ENCODE measurements at regions not wholly inside any gene's neighbourhood (a gene's known extent, or its start where the extent isn't known, plus 50 kb on each side); places are given as distances from the start of the nearest gene placed in this dataset.
"Not testable (repeated sequence)": the region's sequence is repeated elsewhere in the genome, so short reads cannot be mapped to it uniquely, and the experiment has no call there.

DNA sequence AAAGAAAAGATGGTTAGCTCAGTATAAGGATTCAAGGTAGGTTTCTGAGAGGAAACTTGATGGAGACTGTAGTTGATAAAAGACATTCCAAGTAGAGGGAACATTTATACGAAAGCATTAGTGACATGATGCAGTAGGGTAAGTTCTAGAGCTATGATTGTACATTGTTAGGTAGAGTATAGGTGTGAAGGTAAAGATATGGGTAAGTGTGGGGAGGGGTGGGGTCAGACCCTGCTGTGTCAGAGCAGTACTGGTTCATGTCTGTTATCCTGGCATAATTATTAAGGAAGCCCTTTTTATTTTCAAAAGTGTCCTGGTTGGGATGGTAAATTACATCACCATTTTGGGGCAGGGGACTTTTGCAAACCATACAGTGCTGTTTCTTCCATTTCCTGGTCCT lies 635.8 kb downstream of the COL12A1 start:
- TF ChIP-seq, protein P1, sequence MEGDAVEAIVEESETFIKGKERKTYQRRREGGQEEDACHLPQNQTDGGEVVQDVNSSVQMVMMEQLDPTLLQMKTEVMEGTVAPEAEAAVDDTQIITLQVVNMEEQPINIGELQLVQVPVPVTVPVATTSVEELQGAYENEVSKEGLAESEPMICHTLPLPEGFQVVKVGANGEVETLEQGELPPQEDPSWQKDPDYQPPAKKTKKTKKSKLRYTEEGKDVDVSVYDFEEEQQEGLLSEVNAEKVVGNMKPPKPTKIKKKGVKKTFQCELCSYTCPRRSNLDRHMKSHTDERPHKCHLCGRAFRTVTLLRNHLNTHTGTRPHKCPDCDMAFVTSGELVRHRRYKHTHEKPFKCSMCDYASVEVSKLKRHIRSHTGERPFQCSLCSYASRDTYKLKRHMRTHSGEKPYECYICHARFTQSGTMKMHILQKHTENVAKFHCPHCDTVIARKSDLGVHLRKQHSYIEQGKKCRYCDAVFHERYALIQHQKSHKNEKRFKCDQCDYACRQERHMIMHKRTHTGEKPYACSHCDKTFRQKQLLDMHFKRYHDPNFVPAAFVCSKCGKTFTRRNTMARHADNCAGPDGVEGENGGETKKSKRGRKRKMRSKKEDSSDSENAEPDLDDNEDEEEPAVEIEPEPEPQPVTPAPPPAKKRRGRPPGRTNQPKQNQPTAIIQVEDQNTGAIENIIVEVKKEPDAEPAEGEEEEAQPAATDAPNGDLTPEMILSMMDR (IDR thresholded peaks at IDR 0.05; ENCODE audit: low read depth, low read length): no peak
- Histone ChIP-seq H3K27me3 (ENCODE audit: control insufficient read depth, insufficient read depth, low read length) (no peaks in the 10 kb centered on the region), H3K27ac (ENCODE audit: low read depth, low read length) (no peak overlapping the region), H3K9me3 (ENCODE audit: control insufficient read depth, insufficient read depth, low read length) (no peaks in the 10 kb centered on the region), H3K4me3 (ENCODE audit: low read depth, low read length) (no peak overlapping the region)
- no peak for DNase-seq (ENCODE audit: low read depth, low spot score)
- ChIA-PET CTCF (interaction anchor here (1.0 to 1.8 kb wide), 2 partner anchors 161 to 639 kb away, joined by 3 to 5 read pairs; no protein-coding TSS in a partner anchor), POLR2A (no interaction called here)

DNA sequence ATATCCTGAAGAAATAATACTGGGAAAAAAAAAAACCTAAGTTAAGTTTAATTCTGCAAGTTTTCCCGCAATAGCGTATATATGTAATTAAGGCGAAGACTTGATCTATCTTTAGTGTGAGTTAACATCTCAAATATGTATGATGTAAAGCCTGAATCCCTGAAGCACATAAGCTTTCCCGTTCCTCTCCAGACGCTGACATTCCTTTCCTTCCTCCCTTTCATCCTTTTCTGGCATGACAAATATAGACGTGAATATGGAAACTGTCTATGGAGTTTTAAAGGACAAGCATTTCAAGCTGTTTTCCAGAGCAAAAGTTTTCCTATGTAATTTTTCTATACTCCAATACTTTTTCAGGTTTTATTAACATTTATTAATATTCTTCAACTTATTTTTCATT lies 637.0 kb downstream of the COL12A1 start:
- TF ChIP-seq, protein P1 (IDR thresholded peaks at IDR 0.05; ENCODE audit: low read depth, low read length): no peak
- Histone ChIP-seq H3K4me3 (ENCODE audit: low read depth, low read length) (no peak overlapping the region), H3K27me3 (ENCODE audit: control insufficient read depth, insufficient read depth, low read length) (no peaks in the 10 kb centered on the region), H3K27ac (ENCODE audit: low read depth, low read length) (no peak overlapping the region), H3K9me3 (ENCODE audit: control insufficient read depth, insufficient read depth, low read length) (no peaks in the 10 kb centered on the region)
- ChIA-PET CTCF (interaction anchor here (0.7 to 1.8 kb wide), 4 partner anchors 481 to 642 kb away, joined by 3 to 5 read pairs (median 4); no protein-coding TSS in a partner anchor), POLR2A (no interaction called here)
- no peak for DNase-seq (ENCODE audit: low read depth, low spot score)

DNA sequence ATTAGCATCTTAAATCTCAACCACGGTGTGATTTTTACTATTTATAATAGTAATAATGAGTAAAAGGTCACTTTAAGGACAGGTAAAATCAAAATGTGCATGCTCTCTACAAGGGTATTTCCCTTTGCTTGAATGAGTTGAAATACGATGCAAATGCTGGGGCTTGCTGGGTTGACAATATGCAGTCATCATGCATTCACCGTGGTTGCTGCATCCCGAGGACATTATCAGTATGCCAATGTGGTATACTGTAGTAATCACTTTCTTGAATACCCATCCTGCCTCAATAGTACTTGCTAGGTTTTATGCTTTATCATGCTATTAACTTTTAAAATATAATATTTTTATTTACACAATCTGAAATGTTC lies 637.9 kb downstream of the COL12A1 start:
- CTCF ChIA-PET: interaction anchor here (1.0 kb wide), 1 partner anchor 643 kb away, joined by 3 read pairs; no protein-coding TSS in a partner anchor
- DNase-seq (ENCODE audit: low read depth, low spot score); POLR2A ChIA-PET: not testable (repeated sequence)

DNA sequence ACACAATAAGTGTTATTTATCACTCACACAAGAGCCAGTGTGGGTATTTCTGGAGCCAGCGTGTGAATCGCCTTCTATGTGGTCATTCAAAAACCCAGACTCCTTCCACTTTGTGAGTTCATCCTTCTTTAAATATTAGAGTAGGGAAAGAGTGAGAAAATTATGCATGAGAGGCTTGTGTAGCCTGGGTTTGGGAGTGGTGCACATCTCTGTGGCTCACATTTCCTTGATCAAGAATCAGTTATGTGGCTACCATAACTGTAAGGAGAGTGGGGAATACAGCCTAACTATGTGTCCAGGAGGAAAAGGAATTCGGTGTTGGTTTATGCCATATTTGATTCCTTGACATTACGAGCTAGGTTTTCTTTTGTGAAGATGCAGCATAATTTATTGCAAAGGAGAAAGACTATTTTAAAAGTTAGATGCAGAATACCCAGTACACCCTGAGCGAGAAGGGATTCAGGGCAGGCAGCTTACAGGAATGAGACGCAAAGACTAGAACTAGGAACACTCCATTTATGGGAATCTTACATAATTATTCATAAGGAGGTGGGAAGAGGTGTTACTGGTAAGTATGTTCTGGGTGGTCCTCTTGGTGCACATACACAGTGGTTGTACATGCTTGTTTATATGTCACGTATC lies 638.5 kb downstream of the COL12A1 start:
- DNase-seq (ENCODE audit: low read depth, low spot score): no peak
- Histone ChIP-seq H3K27ac (ENCODE audit: low read depth, low read length) (no peak overlapping the region), H3K27me3 (ENCODE audit: control insufficient read depth, insufficient read depth, low read length) (no peaks in the 10 kb centered on the region), H3K4me3 (ENCODE audit: low read depth, low read length) (no peak overlapping the region), H3K9me3 (ENCODE audit: control insufficient read depth, insufficient read depth, low read length) (no peaks in the 10 kb centered on the region)
- TF ChIP-seq, protein P1 (IDR thresholded peaks at IDR 0.05; ENCODE audit: low read depth, low read length): no peak
- ChIA-PET POLR2A (no interaction called here), CTCF (interaction anchor here (1.0 kb wide), 1 partner anchor 643 kb away, joined by 3 read pairs; no protein-coding TSS in a partner anchor)

More for the DNA sequence above, 637.9 kb downstream of the COL12A1 start:
- not testable (repeated sequence) for H3K4me3 ChIP-seq (ENCODE audit: low read depth, low read length); H3K9me3 ChIP-seq (ENCODE audit: control insufficient read depth, insufficient read depth, low read length); H3K27me3 ChIP-seq (ENCODE audit: control insufficient read depth, insufficient read depth, low read length); H3K27ac ChIP-seq (ENCODE audit: low read depth, low read length)

DNA sequence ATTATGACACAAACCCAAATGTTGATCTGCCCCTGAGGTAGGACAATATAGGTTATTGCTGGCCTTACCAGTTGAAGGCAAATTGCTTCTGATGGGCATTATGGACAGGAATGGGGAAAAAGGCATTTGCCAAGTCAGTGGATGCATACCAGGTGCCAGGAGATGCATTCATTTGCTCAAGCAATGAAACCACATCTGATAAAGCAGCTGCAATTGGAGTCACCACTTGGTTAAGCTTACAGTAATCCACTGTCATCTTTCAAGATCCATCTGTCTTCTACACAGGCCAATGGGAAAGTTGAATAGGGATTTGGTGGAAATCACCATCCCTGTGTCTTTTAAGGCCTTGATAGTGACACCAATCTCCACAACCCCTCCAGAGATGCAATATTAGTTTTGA lies 648.6 kb downstream of the COL12A1 start:
- ChIA-PET POLR2A (no interaction called here), CTCF (no interaction called here)
- H3K4me3 ChIP-seq (ENCODE audit: low read depth, low read length): no peak overlapping the region
- TF ChIP-seq, protein P1 (IDR thresholded peaks at IDR 0.05; ENCODE audit: low read depth, low read length): no peak
- H3K27ac ChIP-seq (ENCODE audit: low read depth, low read length): no peak overlapping the region
- no peaks in the 10 kb centered on the region for H3K9me3 ChIP-seq (ENCODE audit: control insufficient read depth, insufficient read depth, low read length)
- H3K27me3 ChIP-seq (ENCODE audit: control insufficient read depth, insufficient read depth, low read length): no peaks in the 10 kb centered on the region
- no peak for DNase-seq (ENCODE audit: low read depth, low spot score)

Data from AG04450 (cell line).